NCI-H748 (cell line): ENCODE measurements at regions not wholly inside any gene's neighbourhood (a gene's known extent, or its start where the extent isn't known, plus 50 kb on each side); places are given as distances from the start of the nearest gene placed in this dataset.

Experiments
- DNase-seq: peaks from one replicate; lab custom pipeline; 2025; ENCODE audit not compliant: unreplicated experiment; lab: John Stamatoyannopoulos, UW

GRCh38 chr9:107542411-107543157, 53.0 kb upstream of the KLF4 start:
- DNase-seq = no peak

- no peak for DNase-seq
These were observed 52.0 kb upstream of the KLF4 start for GRCh38 chr9:107541523-107541922.

DNA sequence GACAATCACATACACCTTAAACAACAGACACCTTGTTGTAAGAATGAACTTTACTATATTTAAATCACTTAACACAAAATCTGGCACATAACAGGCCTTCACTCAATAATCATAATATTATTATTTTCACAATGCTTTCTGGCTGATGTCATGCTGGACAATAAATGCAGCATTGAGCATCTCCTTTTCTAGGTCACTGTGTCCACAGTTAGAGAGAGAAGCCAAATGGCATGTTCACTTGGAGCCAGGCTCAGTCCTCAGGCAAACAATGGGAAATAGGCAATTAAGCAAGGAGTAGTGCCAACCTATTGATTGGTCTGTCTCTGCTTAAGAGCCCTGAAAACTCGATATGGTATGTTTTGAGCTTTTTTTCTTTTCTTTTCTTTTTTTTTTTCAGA, 50.6 kb upstream of the KLF4 start:
- DNase-seq = peak; percentile 50

DNA sequence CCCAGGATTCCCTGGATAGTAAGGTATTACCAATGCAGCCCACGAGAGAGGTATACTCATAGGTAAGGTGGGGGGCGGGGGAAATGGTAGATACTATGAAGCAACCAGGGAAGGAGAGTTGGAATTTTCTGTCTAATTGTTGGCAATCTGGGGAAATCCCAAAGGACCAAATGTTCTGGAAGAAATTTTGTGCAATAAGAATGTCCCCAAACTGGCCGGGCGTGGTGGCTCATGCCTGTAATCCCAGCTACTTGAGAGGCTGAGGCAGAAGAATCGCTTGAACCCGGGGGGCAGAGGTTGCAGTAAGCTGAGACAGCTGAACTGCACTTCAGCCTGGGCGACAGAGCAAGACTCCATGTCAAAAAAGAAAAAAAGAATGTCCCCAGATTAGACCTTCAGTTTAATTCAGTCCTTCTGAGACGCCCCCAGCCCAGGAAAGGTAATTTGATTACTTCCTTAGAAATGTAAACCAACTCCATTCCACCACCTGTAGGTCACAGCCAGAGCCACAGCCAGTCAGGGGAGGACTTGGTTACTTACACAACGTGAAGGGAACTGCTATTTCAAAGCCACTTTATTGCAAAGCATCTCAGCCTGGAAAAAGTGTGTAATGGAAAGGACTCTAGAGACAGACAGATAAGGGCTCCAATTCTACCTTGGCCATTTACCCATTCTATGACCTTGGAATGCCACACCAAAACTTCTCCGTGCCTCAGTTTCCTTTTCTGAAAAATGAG, 50.0 kb upstream of the KLF4 start:
- no peak for DNase-seq
